GM23338 (cell line): ENCODE measurements at regions not wholly inside any gene's neighbourhood (a gene's known extent, or its start where the extent isn't known, plus 50 kb on each side); places are given as distances from the start of the nearest gene placed in this dataset.

ENCODE experiments used
- ATAC-seq: fragments of 200-7000 bp; cut with Tn5 transposase; 3 replicates; pipeline ENCODE4 v1.9.1; 2020
- DNase-seq: peaks from one replicate; pipeline ENCODE4 v3.0.0-alpha.2; 2015; ENCODE audit warnings: low spot score
- H2AFZ ChIP-seq: fragments of 200-600 bp; sonication (generic); 2 replicates; pipeline ENCODE4 v1.8.0; 2016; ENCODE audit warnings: antibody characterized with exemption, mild to moderate bottlenecking, moderate library complexity
- H3F3A ChIP-seq: fragments of 200-600 bp; sonication (generic); replicated peaks from 2 replicates; pipeline ENCODE4 v1.8.0; 2017; ENCODE audit warnings: antibody characterized with exemption, mixed run types, low read depth
- H3K27ac ChIP-seq: fragments of 200-600 bp; sonication (generic); 2 replicates; pipeline ENCODE4 v1.6.1; 2016; ENCODE audit warnings: low read depth
- H3K27me3 ChIP-seq: fragments of 200-600 bp; sonication (generic); 2 replicates; pipeline ENCODE4 v1.8.0; 2016; ENCODE audit warnings: mild to moderate bottlenecking, mixed run types, moderate library complexity; ENCODE audit not compliant: insufficient read depth
- H3K36me3 ChIP-seq: fragments of 200-600 bp; sonication (generic); 2 replicates; pipeline ENCODE4 v1.8.0; 2016; ENCODE audit warnings: mild to moderate bottlenecking; ENCODE audit not compliant: insufficient read depth
- H3K4me1 ChIP-seq: fragments of 200-600 bp; sonication (generic); 2 replicates; pipeline ENCODE4 v1.8.0; 2016; ENCODE audit warnings: mild to moderate bottlenecking, moderate library complexity; ENCODE audit not compliant: insufficient read depth
- H3K4me2 ChIP-seq: fragments of 200-600 bp; sonication (generic); 2 replicates; pipeline ENCODE4 v1.7.1; 2017; ENCODE audit warnings: mixed run types
- H3K4me3 ChIP-seq: fragments of 200-600 bp; sonication (generic); 2 replicates; pipeline ENCODE4 v1.6.1; 2016; ENCODE audit warnings: mixed run types
- H3K79me2 ChIP-seq: fragments of 200-600 bp; sonication (generic); replicated peaks from 2 replicates; pipeline ENCODE4 v1.8.0; 2017; ENCODE audit warnings: mild to moderate bottlenecking; ENCODE audit not compliant: insufficient read depth
- H3K9me2 ChIP-seq: fragments of 200-600 bp; sonication (generic); 2 replicates; pipeline ENCODE4 v1.8.0; 2017; ENCODE audit not compliant: insufficient read depth
- H4K20me1 ChIP-seq: fragments of 200-600 bp; sonication (generic); replicated peaks from 2 replicates; pipeline ENCODE4 v1.8.0; 2017; ENCODE audit warnings: mild to moderate bottlenecking; ENCODE audit not compliant: insufficient read depth
- H3K27ac Mint-ChIP-seq: 2 replicates; pipeline ENCODE4 v1.8.0; 2020; ENCODE audit warnings: inconsistent platforms, mild to moderate bottlenecking, moderate library complexity, mixed read lengths
- H3K27me3 Mint-ChIP-seq: 3 replicates; pipeline ENCODE4 v1.8.0; 2022; ENCODE audit warnings: low read depth, mild to moderate bottlenecking, moderate library complexity, mixed read lengths, inconsistent platforms; ENCODE audit not compliant: insufficient read depth, poor library complexity
- H3K36me3 Mint-ChIP-seq: 3 replicates; pipeline ENCODE4 v1.8.0; 2021; ENCODE audit warnings: low read depth, mild to moderate bottlenecking, inconsistent platforms, moderate library complexity, mixed read lengths
- H3K4me1 Mint-ChIP-seq: 3 replicates; pipeline ENCODE4 v1.8.0; 2020; ENCODE audit warnings: mild to moderate bottlenecking, inconsistent platforms, mixed read lengths
- H3K4me3 Mint-ChIP-seq: 3 replicates; pipeline ENCODE4 v1.8.0; 2021; ENCODE audit warnings: moderate library complexity, mild to moderate bottlenecking, inconsistent platforms, mixed read lengths
- H3K9me3 Mint-ChIP-seq: 3 replicates; pipeline ENCODE4 v1.8.0; 2020; ENCODE audit warnings: moderate library complexity, mild to moderate bottlenecking, inconsistent platforms, mixed read lengths
- CREB1 ChIP-seq: fragments of 250-450 bp; sonication (Bioruptor Pico); IDR thresholded peaks from 2 replicates; pipeline ENCODE4 v1.5.0; 2020; ENCODE audit warnings: low read depth, mild to moderate bottlenecking, moderate library complexity
- CTCF ChIP-seq, 2 experiments: fragments of 200-600 bp in 1 of 2; sonication (generic) in 1 of 2; conservative IDR thresholded peaks; 2 replicates each; pipeline versions ENCODE4 v1.5.1 to v1.6.1; 2016 to 2017; ENCODE audit warnings: antibody characterized with exemption in 2 of 2, low read depth in 2 of 2, mild to moderate bottlenecking in 2 of 2, moderate library complexity in 1 of 2
- ETS1 ChIP-seq: IDR thresholded peaks from 2 replicates; pipeline ENCODE4 v1.6.1; 2016; ENCODE audit warnings: antibody characterized with exemption
- EZH2 ChIP-seq: fragments of 200-600 bp; sonication (generic); IDR thresholded peaks from one replicate; pipeline ENCODE4 v1.8.0; 2017; ENCODE audit warnings: antibody characterized with exemption, mild to moderate bottlenecking, low read depth; ENCODE audit not compliant: unreplicated experiment
- EZH2phosphoT487 ChIP-seq: fragments of 200-600 bp; sonication (generic); IDR thresholded peaks from one replicate; pipeline ENCODE4 v1.8.1; 2018; ENCODE audit warnings: antibody characterized with exemption; ENCODE audit not compliant: unreplicated experiment
- JUNB ChIP-seq: IDR thresholded peaks from one replicate; pipeline ENCODE4 v1.6.1; 2016; ENCODE audit warnings: antibody characterized with exemption; ENCODE audit not compliant: unreplicated experiment
- NANOG ChIP-seq: IDR thresholded peaks from 2 replicates; pipeline ENCODE4 v1.6.1; 2016; ENCODE audit warnings: antibody characterized with exemption, borderline replicate concordance
- POLR2AphosphoS5 ChIP-seq: IDR thresholded peaks from 2 replicates; pipeline ENCODE4 v1.6.1; 2016; ENCODE audit warnings: antibody characterized with exemption, low read depth
- REST ChIP-seq: IDR thresholded peaks from one replicate; pipeline ENCODE4 v1.6.1; 2018; ENCODE audit warnings: antibody characterized with exemption; ENCODE audit not compliant: unreplicated experiment
- STAT1 ChIP-seq: IDR thresholded peaks from one replicate; pipeline ENCODE4 v1.6.1; 2016; ENCODE audit warnings: antibody characterized with exemption; ENCODE audit not compliant: unreplicated experiment
- ZNF114 ChIP-seq: fragments of 250-450 bp; sonication (Bioruptor Pico); IDR thresholded peaks from 2 replicates; pipeline ENCODE4 v1.5.0; 2020; ENCODE audit warnings: mild to moderate bottlenecking, moderate library complexity
- ZNF331 ChIP-seq: fragments of 250-450 bp; sonication (Bioruptor Pico); IDR thresholded peaks from 2 replicates; pipeline ENCODE4 v1.5.0; 2020; ENCODE audit warnings: low read depth, mild to moderate bottlenecking, moderate library complexity
- ZNF462 ChIP-seq: fragments of 250-450 bp; sonication (Bioruptor Pico); IDR thresholded peaks from 2 replicates; pipeline ENCODE4 v1.5.0; 2020; ENCODE audit warnings: mild to moderate bottlenecking, moderate library complexity

GRCh38 chr3:178930116-178930515 lies 141.5 kb downstream of the ZMAT3 start:
- H3K79me2 ChIP-seq, result no peaks in the 10 kb centered on the region
- ATAC-seq, result no peak
- Mint-ChIP-seq H3K9me3 (peaks cover 50% of the 10 kb centered on the region), H3K27me3 (peaks cover 2% of the 10 kb centered on the region), H3K4me1 (no peaks in the 10 kb centered on the region), H3K4me3 (no peak overlapping the region), H3K36me3 (peaks cover 5% of the 10 kb centered on the region; the same call in 1 of the 3 replicates), H3K27ac (no peak overlapping the region)
- TF ChIP-seq REST, result no peak
- no peak for TF ChIP-seq CTCF (conservative IDR thresholded peaks at IDR 0.05; ENCODE audit: low read depth in 2 of 2)
- no peak for TF ChIP-seq CREB1 (CRISPR knock-in tag)
- TF ChIP-seq EZH2, result no peak
- no peak for TF ChIP-seq EZH2phosphoT487
- TF ChIP-seq STAT1, result no peak
- TF ChIP-seq JUNB, result no peak
- TF ChIP-seq POLR2AphosphoS5, result no peak
- TF ChIP-seq ZNF331, result no peak
- TF ChIP-seq ZNF462 (CRISPR knock-in tag), result no peak
- no peak for TF ChIP-seq ZNF114 (CRISPR knock-in tag)
- no peak for TF ChIP-seq ETS1
- no peak for TF ChIP-seq NANOG
- H3K27ac ChIP-seq, result no peak overlapping the region
- no peak overlapping the region for H3K4me3 ChIP-seq
- H3K4me1 ChIP-seq, result no peaks in the 10 kb centered on the region
- no peak for DNase-seq
- no peak overlapping the region for H2AFZ ChIP-seq
- no peaks in the 10 kb centered on the region for H3F3A ChIP-seq
- no peak overlapping the region for H3K4me2 ChIP-seq
- no peaks in the 10 kb centered on the region for H3K27me3 ChIP-seq
- H4K20me1 ChIP-seq, result no peaks in the 10 kb centered on the region
- peaks cover 8% of the 10 kb centered on the region; the same call in 1 of the 2 replicates for H3K9me2 ChIP-seq
- H3K36me3 ChIP-seq, result no peaks in the 10 kb centered on the region
